Ascending aorta (tissue), 2 donors: ENCODE measurements at regions not wholly inside any gene's neighbourhood (a gene's known extent, or its start where the extent isn't known, plus 50 kb on each side); places are given as distances from the start of the nearest gene placed in this dataset.

Source experiments
- DNase-seq, 2 donors: peaks; one replicate each; pipeline ENCODE4 v3.0.0-alpha.2; 2019; ENCODE audit warnings: low spot score in 2 of 2
- H3K27ac ChIP-seq, 2 donors: fragments of 200-600 bp; sonication (generic); one replicate each; pipeline ENCODE4 v1.5.1; 2016 to 2017; ENCODE audit warnings: mild to moderate bottlenecking in 1 of 2
- H3K27me3 ChIP-seq: fragments of 200-600 bp; sonication (generic); one replicate; pipeline ENCODE4 v1.5.1; 2017
- H3K36me3 ChIP-seq, 2 donors: fragments of 200-600 bp; sonication (generic); one replicate each; pipeline ENCODE4 v1.5.1; 2016
- H3K4me1 ChIP-seq, 2 donors: fragments of 200-600 bp; sonication (generic); one replicate each; pipeline ENCODE4 v1.5.1; 2016 to 2017; ENCODE audit warnings: mild to moderate bottlenecking in 1 of 2
- H3K4me3 ChIP-seq, 2 donors: fragments of 200-600 bp; sonication (generic); one replicate each; pipeline ENCODE4 v1.5.1; 2016 to 2017; ENCODE audit warnings: mild to moderate bottlenecking in 1 of 2
- H3K9me3 ChIP-seq, 2 donors: fragments of 200-600 bp; sonication (generic); one replicate each; pipeline ENCODE4 v1.5.1; 2016
- CTCF ChIP-seq, 3 experiments: fragments of 200-600 bp in 2 of 3; fragments of 450-650 bp in 1 of 3; sonication (generic) in 2 of 3; IDR thresholded peaks; one replicate each; pipeline ENCODE4 v1.5.1; 2016 to 2019; ENCODE audit warnings: antibody characterized with exemption in 3 of 3, mild to moderate bottlenecking in 1 of 3, moderate library complexity in 1 of 3
- intact Hi-C: fragments of 100-400 bp; cut with DNase I; formaldehyde crosslinking; loops from one replicate; pipeline ENCODE4 v1.15.1; 2023

GRCh38 chr6:154656660-154657059, 76.6 kb upstream of the SCAF8 start:
- Histone ChIP-seq H3K27me3 (no peaks in the 10 kb centered on the region), H3K4me3 (no peak overlapping the region), H3K9me3 (no peaks in the 10 kb centered on the region), H3K4me1 (peaks cover 4 to 10% of the 10 kb centered on the region in 2 donors), H3K36me3 (no peaks in the 10 kb centered on the region), H3K27ac (no peak overlapping the region)
- TF ChIP-seq CTCF (IDR thresholded peaks at IDR 0.05) = no peak
- intact Hi-C loops = no loop called here
- no peak for DNase-seq

DNA sequence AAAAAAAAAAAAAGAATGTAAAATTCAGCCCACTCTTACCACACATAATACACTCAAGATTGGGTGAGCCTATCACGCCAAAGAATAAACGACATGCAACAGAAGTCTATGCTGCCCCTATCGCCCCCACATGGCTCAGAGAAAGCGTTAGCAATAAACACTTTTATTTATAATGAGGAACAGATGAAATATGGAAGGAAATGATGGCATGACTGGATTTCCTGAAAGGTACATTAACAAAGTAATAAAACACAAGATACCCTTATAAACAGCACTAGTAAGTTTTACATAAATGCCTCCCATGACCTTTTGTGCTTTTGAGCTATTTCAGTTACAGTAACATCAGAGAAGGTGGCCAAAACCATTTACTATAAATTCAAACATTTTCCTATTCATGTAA, 71.4 kb upstream of the SCAF8 start:
- intact Hi-C loops = no loop called here
- Histone ChIP-seq H3K4me1 (no peaks in the 10 kb centered on the region), H3K4me3 (no peak overlapping the region), H3K27me3 (no peaks in the 10 kb centered on the region), H3K27ac (no peak overlapping the region), H3K36me3 (no peaks in the 10 kb centered on the region), H3K9me3 (no peaks in the 10 kb centered on the region)
- DNase-seq = no peak
- TF ChIP-seq CTCF (IDR thresholded peaks at IDR 0.05) = no peak

DNA sequence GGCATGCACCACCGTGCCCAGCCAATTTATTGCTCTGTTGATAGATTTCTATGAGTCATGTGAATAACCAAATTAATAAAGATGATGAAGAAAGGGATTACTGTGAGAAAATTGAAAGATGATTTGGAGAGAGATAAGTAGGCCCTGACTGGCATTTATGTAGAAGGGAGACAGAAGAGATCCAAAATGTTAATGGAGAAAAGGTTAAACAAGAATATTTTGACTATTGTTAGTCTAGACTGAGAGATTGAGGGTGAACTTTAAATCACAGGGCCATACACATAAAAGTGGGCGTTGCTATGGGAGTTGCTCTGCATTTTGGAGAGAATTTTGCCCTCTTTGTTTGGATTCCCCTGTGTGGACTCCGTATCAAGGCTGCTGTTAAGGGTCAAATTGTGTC, 68.9 kb upstream of the SCAF8 start:
- Histone ChIP-seq H3K9me3 (no peaks in the 10 kb centered on the region), H3K27ac (no peak overlapping the region), H3K4me1 (no peaks in the 10 kb centered on the region), H3K4me3 (no peak overlapping the region), H3K36me3 (no peaks in the 10 kb centered on the region), H3K27me3 (no peaks in the 10 kb centered on the region)
- intact Hi-C loops = no loop called here
- no peak for TF ChIP-seq CTCF (IDR thresholded peaks at IDR 0.05)
- no peak for DNase-seq

DNA sequence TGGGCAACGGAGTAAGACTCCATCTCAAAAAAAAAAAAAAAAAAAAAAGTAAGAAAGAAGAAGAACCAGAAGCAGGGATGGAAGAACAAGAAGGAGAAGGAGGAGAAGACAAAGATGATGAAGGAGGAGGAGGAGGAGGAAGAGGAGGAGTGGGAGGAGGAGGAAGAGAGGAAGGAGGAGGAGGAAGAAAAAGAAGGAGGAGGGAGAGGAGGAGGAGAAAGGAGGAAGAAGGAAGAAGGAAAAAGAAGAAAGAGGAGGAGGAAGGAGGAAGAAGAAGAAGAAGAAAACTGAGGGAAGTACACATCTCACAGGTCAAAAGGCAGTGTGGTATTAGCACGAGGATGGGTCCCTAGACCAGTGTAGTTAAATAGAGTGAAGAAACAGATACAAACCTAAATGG, 65.1 kb upstream of the SCAF8 start:
- H3K27me3 ChIP-seq = no peaks in the 10 kb centered on the region
- intact Hi-C loops = no loop called here
- no peak for TF ChIP-seq CTCF (IDR thresholded peaks at IDR 0.05)
- no peak for DNase-seq
- H3K36me3 ChIP-seq = no peaks in the 10 kb centered on the region
- H3K4me3 ChIP-seq = no peak overlapping the region
- H3K9me3 ChIP-seq = no peaks in the 10 kb centered on the region
- no peaks in the 10 kb centered on the region for H3K4me1 ChIP-seq
- no peak overlapping the region for H3K27ac ChIP-seq

DNA sequence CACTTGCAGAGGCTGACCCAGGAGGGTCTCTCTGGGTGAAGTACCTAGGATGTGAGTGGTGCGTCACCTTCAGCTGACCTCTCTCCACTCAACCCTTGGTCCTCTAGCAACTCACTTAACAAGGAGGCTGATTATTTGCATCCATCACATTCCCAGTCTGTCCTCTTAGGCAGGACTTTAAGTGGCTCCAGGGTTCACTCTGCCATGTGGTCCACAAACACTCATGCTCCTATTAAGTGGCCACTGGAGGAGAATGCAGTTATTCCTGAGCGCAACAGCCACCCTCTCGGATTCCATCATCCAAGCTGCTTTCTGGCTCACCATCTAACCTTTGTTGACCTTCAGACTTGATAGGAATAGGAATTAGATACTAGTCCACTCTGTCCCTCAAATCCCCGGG, 61.1 kb upstream of the SCAF8 start:
- no peaks in the 10 kb centered on the region for H3K36me3 ChIP-seq
- no peaks in the 10 kb centered on the region for H3K27me3 ChIP-seq
- no peak overlapping the region for H3K27ac ChIP-seq
- no peaks in the 10 kb centered on the region for H3K9me3 ChIP-seq
- DNase-seq = no peak
- no peak overlapping the region for H3K4me3 ChIP-seq
- TF ChIP-seq CTCF (IDR thresholded peaks at IDR 0.05) = no peak
- no peaks in the 10 kb centered on the region for H3K4me1 ChIP-seq
- intact Hi-C loops = no loop called here

- Histone ChIP-seq H3K9me3 (no peaks in the 10 kb centered on the region), H3K27ac (no peak overlapping the region), H3K27me3 (no peaks in the 10 kb centered on the region), H3K4me1 (no peaks in the 10 kb centered on the region), H3K36me3 (no peaks in the 10 kb centered on the region), H3K4me3 (no peak overlapping the region)
- no peak for TF ChIP-seq CTCF (IDR thresholded peaks at IDR 0.05)
- intact Hi-C loops = no loop called here
- no peak for DNase-seq
Measured at GRCh38 chr6:154673919-154674318, 59.3 kb upstream of the SCAF8 start.
